ENCODE measurements at regions not wholly inside any gene's neighbourhood (a gene's known extent, or its start where the extent isn't known, plus 50 kb on each side); places are given as distances from the start of the nearest gene placed in this dataset.

- DNase-seq (ENCODE audit: low read depth), result no peak
Measured at GRCh38 chr20:59495166-59495565, 109.2 kb upstream of the PHACTR3 start.

- peak; percentile 7 for DNase-seq (ENCODE audit: low read depth)
Measured at GRCh38 chr20:59495894-59496510, 108.3 kb upstream of the PHACTR3 start.

GRCh38 chr20:59498291-59498690, 106.0 kb upstream of the PHACTR3 start:
- no peak for DNase-seq (ENCODE audit: low read depth)

GRCh38 chr20:59499863-59500262, 104.5 kb upstream of the PHACTR3 start:
- DNase-seq (ENCODE audit: low read depth), result no peak

GRCh38 chr20:59508729-59509128, 95.6 kb upstream of the PHACTR3 start:
- DNase-seq (ENCODE audit: low read depth), result no peak

GRCh38 chr20:59512651-59513050, 91.7 kb upstream of the PHACTR3 start:
- DNase-seq (ENCODE audit: low read depth), result no peak

GRCh38 chr20:59514554-59514953, 89.8 kb upstream of the PHACTR3 start:
- no peak for DNase-seq (ENCODE audit: low read depth)

- no peak for DNase-seq (ENCODE audit: low read depth)
Measured at GRCh38 chr20:59515013-59515905, 89.1 kb upstream of the PHACTR3 start.

- no peak for DNase-seq (ENCODE audit: low read depth)
Measured at GRCh38 chr20:59515906-59516209, 88.5 kb upstream of the PHACTR3 start.

GRCh38 chr20:59518881-59519706, 85.2 kb upstream of the PHACTR3 start:
- DNase-seq (ENCODE audit: low read depth), result no peak

GRCh38 chr20:59519707-59520014, 84.7 kb upstream of the PHACTR3 start:
- no peak for DNase-seq (ENCODE audit: low read depth)

GRCh38 chr20:59520814-59521213, 83.5 kb upstream of the PHACTR3 start:
- DNase-seq (ENCODE audit: low read depth), result no peak

GRCh38 chr20:59525500-59526241, 78.7 kb upstream of the PHACTR3 start:
- DNase-seq (ENCODE audit: low read depth), result no peak

- DNase-seq (ENCODE audit: low read depth), result no peak
Measured at GRCh38 chr20:59526242-59527225, 77.8 kb upstream of the PHACTR3 start.

- DNase-seq (ENCODE audit: low read depth), result no peak
Measured at GRCh38 chr20:59530782-59531181, 73.6 kb upstream of the PHACTR3 start.

- no peak for DNase-seq (ENCODE audit: low read depth)
Measured at GRCh38 chr20:59537991-59538390, 66.3 kb upstream of the PHACTR3 start.

- no peak for DNase-seq (ENCODE audit: low read depth)
Measured at GRCh38 chr20:59547596-59547995, 56.7 kb upstream of the PHACTR3 start.
